GM12878 (cell line): ENCODE measurements at regions not wholly inside any gene's neighbourhood (a gene's known extent, or its start where the extent isn't known, plus 50 kb on each side); places are given as distances from the start of the nearest gene placed in this dataset.

Experiments
- IRF5 ChIP-seq: fragments of 450-650 bp; IDR thresholded peaks from 2 replicates; pipeline ENCODE4 v1.6.1; 2017; ENCODE audit warnings: borderline replicate concordance
- MEF2B ChIP-seq: fragments of 450-650 bp; IDR thresholded peaks from 2 replicates; pipeline ENCODE4 v1.6.1; 2018; ENCODE audit warnings: mild to moderate bottlenecking, moderate library complexity; ENCODE audit not compliant: partially characterized antibody, poor library complexity, severe bottlenecking
- MYC ChIP-seq: IDR thresholded peaks from 2 replicates; pipeline ENCODE4 v1.6.1; 2011; ENCODE audit warnings: mild to moderate bottlenecking, low read length, moderate library complexity, inconsistent platforms; ENCODE audit not compliant: insufficient read depth, insufficient replicate concordance, insufficient read length, severe bottlenecking
- NR2C1 ChIP-seq: fragments of 450-650 bp; IDR thresholded peaks from 2 replicates; pipeline ENCODE4 v1.6.1; 2017; ENCODE audit warnings: antibody characterized with exemption, mild to moderate bottlenecking, moderate library complexity
- RUNX3 ChIP-seq: IDR thresholded peaks from 2 replicates; pipeline ENCODE4 v1.6.1; 2012; ENCODE audit warnings: low read length, inconsistent platforms
- SMC3 ChIP-seq: IDR thresholded peaks from 2 replicates; pipeline ENCODE4 v1.6.1; 2011; ENCODE audit warnings: low read length, improper control_type of control experiment, borderline replicate concordance
- SP1 ChIP-seq: IDR thresholded peaks from one replicate; pipeline ENCODE4 v1.6.1; 2011; ENCODE audit warnings: low read depth, low read length
- ZNF592 ChIP-seq: fragments of 450-650 bp; IDR thresholded peaks from 2 replicates; pipeline ENCODE4 v1.6.1; 2017; ENCODE audit warnings: mild to moderate bottlenecking, moderate library complexity
- TF ChIP-seq, protein P1 (sequence below): fragments of 450-650 bp; formaldehyde crosslinking; IDR thresholded peaks from 2 replicates; pipeline ENCODE4 v1.5.0; 2022; ENCODE audit warnings: mild to moderate bottlenecking, missing genetic modification characterization

DNA sequence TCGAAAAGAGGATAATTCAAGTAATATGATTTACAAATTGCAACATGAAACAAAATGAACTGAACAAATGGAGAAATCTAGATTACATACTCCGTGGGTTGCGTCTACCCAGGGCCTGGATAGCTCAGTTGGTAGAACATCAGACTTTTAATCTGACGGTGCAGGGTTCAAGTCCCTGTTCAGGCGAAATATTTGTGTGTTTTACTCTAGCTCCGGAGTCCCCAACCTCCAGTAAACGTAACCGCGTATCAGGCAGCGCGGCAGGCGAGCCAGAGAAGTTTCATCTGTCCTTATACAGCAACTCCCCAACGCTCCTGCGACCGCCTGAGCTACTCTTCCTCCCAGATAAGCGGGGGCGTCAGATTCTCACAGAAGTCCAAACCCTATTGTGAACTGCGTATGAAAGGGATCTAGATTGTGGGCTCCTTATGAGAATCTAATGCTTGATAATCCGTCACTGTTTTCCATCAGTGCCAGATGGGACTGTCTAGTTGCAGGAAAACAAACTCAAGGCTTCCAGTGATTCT is 176.1 kb downstream of the TRIM27 start (continued):
- TF ChIP-seq, protein P1, sequence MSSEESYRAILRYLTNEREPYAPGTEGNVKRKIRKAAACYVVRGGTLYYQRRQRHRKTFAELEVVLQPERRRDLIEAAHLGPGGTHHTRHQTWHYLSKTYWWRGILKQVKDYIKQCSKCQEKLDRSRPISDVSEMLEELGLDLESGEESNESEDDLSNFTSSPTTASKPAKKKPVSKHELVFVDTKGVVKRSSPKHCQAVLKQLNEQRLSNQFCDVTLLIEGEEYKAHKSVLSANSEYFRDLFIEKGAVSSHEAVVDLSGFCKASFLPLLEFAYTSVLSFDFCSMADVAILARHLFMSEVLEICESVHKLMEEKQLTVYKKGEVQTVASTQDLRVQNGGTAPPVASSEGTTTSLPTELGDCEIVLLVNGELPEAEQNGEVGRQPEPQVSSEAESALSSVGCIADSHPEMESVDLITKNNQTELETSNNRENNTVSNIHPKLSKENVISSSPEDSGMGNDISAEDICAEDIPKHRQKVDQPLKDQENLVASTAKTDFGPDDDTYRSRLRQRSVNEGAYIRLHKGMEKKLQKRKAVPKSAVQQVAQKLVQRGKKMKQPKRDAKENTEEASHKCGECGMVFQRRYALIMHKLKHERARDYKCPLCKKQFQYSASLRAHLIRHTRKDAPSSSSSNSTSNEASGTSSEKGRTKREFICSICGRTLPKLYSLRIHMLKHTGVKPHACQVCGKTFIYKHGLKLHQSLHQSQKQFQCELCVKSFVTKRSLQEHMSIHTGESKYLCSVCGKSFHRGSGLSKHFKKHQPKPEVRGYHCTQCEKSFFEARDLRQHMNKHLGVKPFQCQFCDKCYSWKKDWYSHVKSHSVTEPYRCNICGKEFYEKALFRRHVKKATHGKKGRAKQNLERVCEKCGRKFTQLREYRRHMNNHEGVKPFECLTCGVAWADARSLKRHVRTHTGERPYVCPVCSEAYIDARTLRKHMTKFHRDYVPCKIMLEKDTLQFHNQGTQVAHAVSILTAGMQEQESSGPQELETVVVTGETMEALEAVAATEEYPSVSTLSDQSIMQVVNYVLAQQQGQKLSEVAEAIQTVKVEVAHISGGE (CRISPR knock-in tag), result no peak
- TF ChIP-seq SP1 (no peak), NR2C1 (no peak), RUNX3 (no peak), SMC3 (no peak), ZNF592 (no peak), MEF2B (no peak), MYC (no peak), IRF5 (no peak)
